DOHH2 (cell line): ENCODE measurements at regions not wholly inside any gene's neighbourhood (a gene's known extent, or its start where the extent isn't known, plus 50 kb on each side); places are given as distances from the start of the nearest gene placed in this dataset.

ENCODE experiments used
- H3F3A ChIP-seq: fragments of 200-600 bp; sonication (generic), shearing (Covaris generic); 2 replicates; pipeline ENCODE4 v1.6.0; 2016; ENCODE audit warnings: antibody characterized with exemption, mild to moderate bottlenecking; ENCODE audit not compliant: control insufficient read depth, insufficient read depth
- H3K27ac ChIP-seq: fragments of 200-600 bp; sonication (generic); 2 replicates; pipeline ENCODE4 v1.5.1; 2014; ENCODE audit warnings: low read depth, mild to moderate bottlenecking, low read length, moderate library complexity
- H3K27me3 ChIP-seq: fragments of 200-600 bp; sonication (generic); 2 replicates; pipeline ENCODE4 v1.6.1; 2014; ENCODE audit warnings: mild to moderate bottlenecking, low read length, mixed read lengths; ENCODE audit not compliant: control insufficient read depth
- H3K36me3 ChIP-seq: fragments of 200-600 bp; sonication (generic); 2 replicates; pipeline ENCODE4 v1.6.1; 2014; ENCODE audit warnings: mild to moderate bottlenecking, low read length, moderate library complexity, mixed read lengths; ENCODE audit not compliant: control insufficient read depth
- H3K4me1 ChIP-seq: fragments of 200-600 bp; sonication (generic); 2 replicates; pipeline ENCODE4 v1.6.1; 2014; ENCODE audit warnings: mild to moderate bottlenecking, low read length, mixed read lengths; ENCODE audit not compliant: control insufficient read depth
- H3K4me2 ChIP-seq: fragments of 200-600 bp; sonication (generic); 2 replicates; pipeline ENCODE4 v1.6.0; 2014; ENCODE audit warnings: mild to moderate bottlenecking, low read length, moderate library complexity
- H3K4me3 ChIP-seq: fragments of 200-600 bp; sonication (generic); 2 replicates; pipeline ENCODE4 v1.5.1; 2014; ENCODE audit warnings: mild to moderate bottlenecking, low read length, mixed read lengths
- H3K79me2 ChIP-seq: fragments of 200-600 bp; sonication (generic); 2 replicates; pipeline ENCODE4 v1.6.1; 2014; ENCODE audit warnings: mild to moderate bottlenecking, low read length, mixed read lengths; ENCODE audit not compliant: control insufficient read depth
- H3K9me2 ChIP-seq: fragments of 200-600 bp; sonication (generic); replicated peaks from 2 replicates; pipeline ENCODE4 v1.6.1; 2014; ENCODE audit warnings: mild to moderate bottlenecking, low read length, mixed read lengths; ENCODE audit not compliant: control insufficient read depth
- H3K9me3 ChIP-seq: fragments of 200-600 bp; sonication (generic); 2 replicates; pipeline ENCODE4 v1.6.1; 2014; ENCODE audit warnings: antibody characterized with exemption, low read length, mixed read lengths; ENCODE audit not compliant: control insufficient read depth, insufficient read depth
- H4K20me1 ChIP-seq: fragments of 200-600 bp; sonication (generic); 2 replicates; pipeline ENCODE4 v1.6.0; 2014; ENCODE audit warnings: low read depth, mild to moderate bottlenecking, antibody characterized with exemption, low read length, moderate library complexity; ENCODE audit not compliant: control insufficient read depth, insufficient read depth
- CTCF ChIP-seq: fragments of 200-600 bp; sonication (generic); IDR thresholded peaks from one replicate; pipeline ENCODE4 v1.5.1; 2014; ENCODE audit warnings: antibody characterized with exemption, mild to moderate bottlenecking, low read depth, low read length; ENCODE audit not compliant: poor library complexity, severe bottlenecking
- EZH2phosphoT487 ChIP-seq: fragments of 200-600 bp; sonication (generic); IDR thresholded peaks from 2 replicates; pipeline ENCODE4 v1.6.1; 2017; ENCODE audit warnings: borderline replicate concordance, mild to moderate bottlenecking, antibody characterized with exemption, low read length, moderate library complexity, mixed read lengths

GRCh38 chr2:16462958-16463357 is 202.7 kb downstream of the CYRIA start:
- no peaks in the 10 kb centered on the region for H4K20me1 ChIP-seq
- no peaks in the 10 kb centered on the region for H3K9me3 ChIP-seq
- H3K79me2 ChIP-seq = no peaks in the 10 kb centered on the region
- no peaks in the 10 kb centered on the region for H3K27me3 ChIP-seq
- TF ChIP-seq CTCF (no peak), EZH2phosphoT487 (no peak)
- no peak overlapping the region for H3K4me2 ChIP-seq
- H3K36me3 ChIP-seq = no peaks in the 10 kb centered on the region
- H3K4me3 ChIP-seq = no peak overlapping the region
- H3F3A ChIP-seq = no peaks in the 10 kb centered on the region
- H3K9me2 ChIP-seq = no peaks in the 10 kb centered on the region
- no peak overlapping the region for H3K27ac ChIP-seq
- no peaks in the 10 kb centered on the region for H3K4me1 ChIP-seq

GRCh38 chr2:16461672-16462071 is 204.0 kb downstream of the CYRIA start:
- no peak overlapping the region for H3K4me3 ChIP-seq
- H3F3A ChIP-seq = no peaks in the 10 kb centered on the region

GRCh38 chr2:16459606-16460005 is 206.0 kb downstream of the CYRIA start:
- TF ChIP-seq EZH2phosphoT487 (no peak), CTCF (no peak)
- Histone ChIP-seq H3K9me2 (no peaks in the 10 kb centered on the region), H3K4me1 (no peaks in the 10 kb centered on the region)

More at GRCh38 chr2:16461672-16462071, 204.0 kb downstream of the CYRIA start:
- Histone ChIP-seq H3K4me1 (no peaks in the 10 kb centered on the region), H3K36me3 (no peaks in the 10 kb centered on the region), H4K20me1 (no peaks in the 10 kb centered on the region), H3K9me2 (no peaks in the 10 kb centered on the region), H3K9me3 (no peaks in the 10 kb centered on the region), H3K4me2 (no peak overlapping the region), H3K27ac (no peak overlapping the region), H3K27me3 (no peaks in the 10 kb centered on the region), H3K79me2 (no peaks in the 10 kb centered on the region)
- TF ChIP-seq EZH2phosphoT487 (no peak), CTCF (no peak)

GRCh38 chr2:16454621-16455020 is 211.0 kb downstream of the CYRIA start:
- Histone ChIP-seq H3K36me3 (no peaks in the 10 kb centered on the region), H3K9me2 (no peaks in the 10 kb centered on the region), H3K4me1 (no peaks in the 10 kb centered on the region), H3K9me3 (no peaks in the 10 kb centered on the region), H3K27ac (no peak overlapping the region), H3K27me3 (peaks cover 10% of the 10 kb centered on the region; the same call in 1 of the 2 replicates), H3F3A (no peaks in the 10 kb centered on the region), H3K4me3 (no peak overlapping the region), H3K79me2 (no peaks in the 10 kb centered on the region), H3K4me2 (no peak overlapping the region), H4K20me1 (no peaks in the 10 kb centered on the region)
- TF ChIP-seq EZH2phosphoT487 = no peak
- TF ChIP-seq CTCF = no peak

More at GRCh38 chr2:16459606-16460005, 206.0 kb downstream of the CYRIA start:
- Histone ChIP-seq H3F3A (no peaks in the 10 kb centered on the region), H4K20me1 (no peaks in the 10 kb centered on the region), H3K4me2 (no peak overlapping the region), H3K27me3 (no peaks in the 10 kb centered on the region; the same call in 1 of the 2 replicates), H3K79me2 (no peaks in the 10 kb centered on the region), H3K9me3 (no peaks in the 10 kb centered on the region), H3K36me3 (no peaks in the 10 kb centered on the region), H3K27ac (no peak overlapping the region), H3K4me3 (no peak overlapping the region)
